ENCODE measurements at regions not wholly inside any gene's neighbourhood (a gene's known extent, or its start where the extent isn't known, plus 50 kb on each side); places are given as distances from the start of the nearest gene placed in this dataset.

DNA sequence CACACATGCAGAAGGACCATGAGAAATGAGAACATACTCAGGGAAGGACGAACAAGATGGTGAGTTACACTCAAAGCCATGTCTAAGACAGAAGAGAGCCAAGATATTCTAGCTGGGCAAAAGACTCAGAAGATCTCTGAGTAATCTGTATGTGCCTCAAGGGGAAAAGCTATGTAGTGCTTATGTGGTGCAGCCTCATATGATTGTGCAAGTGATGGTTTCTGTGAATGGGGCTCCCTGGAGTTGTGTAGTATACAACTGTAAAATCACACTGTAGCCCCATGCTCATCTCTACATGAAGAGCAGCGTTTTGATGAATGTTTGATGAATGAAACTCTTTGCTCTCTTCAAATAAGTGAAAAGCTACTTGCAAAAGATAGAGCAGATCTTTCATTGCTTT, 57.5 kb downstream of the OSR1 start:
- intact Hi-C loops (cut with DNase I), result no loop called here
- DNase-seq (ENCODE audit: low spot score), result no peak

- intact Hi-C loops (cut with DNase I), result no loop called here
- no peak for DNase-seq (ENCODE audit: low spot score)
Observed at GRCh38 chr2:19299522-19299921, 58.9 kb downstream of the OSR1 start.

GRCh38 chr2:19299032-19299431, 59.4 kb downstream of the OSR1 start:
- intact Hi-C loops (cut with DNase I), result no loop called here
- no peak for DNase-seq (ENCODE audit: low spot score)

GRCh38 chr2:19297716-19298115, 60.7 kb downstream of the OSR1 start:
- no peak for DNase-seq (ENCODE audit: low spot score)
- intact Hi-C loops (cut with DNase I), result no loop called here

GRCh38 chr2:19295998-19296502, 62.4 kb downstream of the OSR1 start:
- DNase-seq (ENCODE audit: low spot score), result no peak
- intact Hi-C loops (cut with DNase I), result no loop called here

GRCh38 chr2:19292007-19292406, 66.4 kb downstream of the OSR1 start:
- intact Hi-C loops (cut with DNase I), result no loop called here
- no peak for DNase-seq (ENCODE audit: low spot score)

DNA sequence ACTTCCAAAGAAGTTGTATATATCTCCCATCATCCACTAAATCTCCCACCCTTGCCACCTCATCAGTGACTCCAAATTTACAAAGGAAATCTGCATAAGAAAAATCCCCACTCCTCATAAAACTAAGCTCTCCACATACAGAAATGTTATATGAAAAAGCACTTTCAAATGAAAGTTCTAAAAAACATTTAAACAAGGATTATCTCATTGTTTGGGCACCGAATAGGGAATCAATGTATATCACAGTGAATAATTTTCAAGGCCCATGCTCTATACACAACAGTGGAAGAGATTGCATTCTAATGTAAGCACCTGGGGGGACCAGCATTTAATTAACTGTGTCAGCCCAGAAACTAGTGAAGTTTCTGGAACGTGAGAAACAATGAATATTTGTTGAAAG, 70.1 kb downstream of the OSR1 start:
- intact Hi-C loops (cut with DNase I), result no loop called here
- no peak for DNase-seq (ENCODE audit: low spot score)

GRCh38 chr2:19287324-19287723, 71.1 kb downstream of the OSR1 start:
- DNase-seq (ENCODE audit: low spot score), result no peak
- intact Hi-C loops (cut with DNase I), result no loop called here

- no peak for DNase-seq (ENCODE audit: low spot score)
- intact Hi-C loops (cut with DNase I), result no loop called here
Observed at GRCh38 chr2:19282305-19282704, 76.1 kb downstream of the OSR1 start.

DNA sequence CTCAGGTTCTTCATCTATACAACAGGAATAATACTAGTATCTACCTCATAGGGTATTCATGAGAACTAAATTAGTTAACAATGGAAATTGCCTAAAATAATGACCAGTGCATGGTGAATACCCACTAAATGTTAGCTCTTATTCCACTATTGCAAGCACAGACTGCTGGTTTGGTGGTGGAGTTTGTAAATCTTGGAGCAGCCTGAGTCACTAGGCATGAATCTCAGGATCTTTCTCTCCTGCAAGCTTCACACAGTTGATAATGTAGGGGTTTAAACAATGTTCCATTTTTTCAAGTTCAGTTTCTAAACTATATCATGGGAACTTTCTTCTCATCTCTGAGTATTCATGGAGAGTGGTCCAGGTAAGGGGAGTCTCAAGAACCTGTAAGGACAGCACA, 84.0 kb downstream of the OSR1 start:
- DNase-seq (ENCODE audit: low spot score), result no peak
- intact Hi-C loops (cut with DNase I), result no loop called here

DNA sequence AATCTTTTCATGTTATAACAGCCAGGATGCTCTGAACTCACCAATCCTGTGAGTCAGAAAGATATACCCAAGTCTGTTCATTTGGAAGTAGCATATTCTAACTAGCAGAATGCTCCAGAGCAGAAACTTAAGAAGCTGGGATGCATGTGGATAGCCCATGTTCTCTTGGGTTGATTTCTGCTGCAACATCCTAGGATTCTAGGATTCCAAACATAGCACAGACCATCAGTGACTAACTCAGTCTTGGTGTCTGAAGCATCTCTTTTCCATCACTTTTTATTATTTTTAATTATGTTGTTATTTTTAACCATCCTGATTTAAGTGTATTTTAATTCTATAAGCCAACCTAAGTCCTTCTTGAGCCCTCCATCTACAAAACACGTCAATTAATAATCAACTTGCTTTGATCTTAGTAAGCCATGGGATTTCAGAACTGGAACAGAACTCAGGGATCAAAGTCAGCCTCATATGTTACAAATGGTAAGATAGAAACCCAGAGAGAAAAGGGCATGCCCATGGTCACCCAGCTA, 85.4 kb downstream of the OSR1 start:
- no peak for DNase-seq (ENCODE audit: low spot score)
- intact Hi-C loops (cut with DNase I), result no loop called here

DNA sequence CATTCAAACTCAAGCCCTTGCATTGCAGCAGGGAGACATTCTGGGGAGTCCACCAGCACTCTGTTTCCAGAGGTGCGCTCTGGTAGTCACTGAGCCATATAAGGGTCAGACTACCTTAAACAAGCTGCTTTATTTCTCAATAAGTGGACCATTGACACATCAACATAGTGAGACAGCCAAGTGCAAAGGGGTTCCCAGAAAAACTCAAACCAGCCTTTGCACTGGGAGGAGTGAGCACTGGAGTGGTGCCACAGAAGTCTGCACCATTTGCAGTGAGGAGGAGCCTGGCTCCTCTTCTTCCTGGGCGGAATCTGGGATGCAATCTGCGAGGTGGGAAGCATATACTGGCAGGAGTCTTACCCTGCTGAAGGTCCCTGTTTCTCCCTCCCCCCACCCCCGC, 86.4 kb downstream of the OSR1 start:
- no peak for DNase-seq (ENCODE audit: low spot score)
- intact Hi-C loops (cut with DNase I), result no loop called here

DNA sequence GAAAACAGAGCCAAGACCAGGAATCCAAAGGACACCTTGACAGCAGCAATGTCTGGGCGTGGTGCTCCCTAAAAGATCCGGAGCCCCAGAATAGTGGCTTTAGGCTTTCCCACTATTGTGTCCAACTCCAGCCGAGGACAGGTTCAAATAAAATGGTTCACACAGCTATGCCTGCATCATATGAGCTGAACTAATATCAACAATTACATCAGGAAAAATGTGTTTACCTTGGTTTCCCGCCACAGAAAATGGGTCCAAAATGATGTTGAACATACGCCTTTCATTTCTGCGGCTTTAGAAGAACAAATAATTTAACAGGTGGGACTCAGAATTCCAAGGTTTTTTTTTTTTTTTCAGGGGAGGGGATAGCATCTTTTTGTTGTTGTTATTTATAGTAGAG, 93.6 kb downstream of the OSR1 start:
- no peak for DNase-seq (ENCODE audit: low spot score)
- intact Hi-C loops (cut with DNase I), result no loop called here

- no peak for DNase-seq (ENCODE audit: low spot score)
- intact Hi-C loops (cut with DNase I), result no loop called here
Observed at GRCh38 chr2:19262150-19262549, 96.3 kb downstream of the OSR1 start.

DNA sequence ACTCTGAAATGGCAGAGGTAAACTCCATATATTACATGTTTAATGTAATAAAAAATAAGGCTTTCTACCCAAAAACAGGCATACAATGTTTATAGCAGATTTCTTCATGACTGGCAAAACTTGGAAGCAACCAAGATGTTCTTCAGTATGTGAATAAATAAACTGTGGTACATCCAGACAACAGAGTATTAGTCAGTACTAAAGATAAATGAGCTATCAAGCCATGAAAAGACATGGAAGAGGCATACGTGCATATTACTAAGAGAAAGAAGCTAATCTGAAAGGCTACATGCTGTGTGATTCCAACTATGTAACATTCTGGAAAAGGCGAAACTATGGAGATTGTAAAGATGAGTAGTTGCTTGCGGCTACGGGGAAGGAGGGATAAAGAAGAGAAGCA, 97.4 kb downstream of the OSR1 start:
- no peak for DNase-seq (ENCODE audit: low spot score)
- intact Hi-C loops (cut with DNase I), result no loop called here

DNA sequence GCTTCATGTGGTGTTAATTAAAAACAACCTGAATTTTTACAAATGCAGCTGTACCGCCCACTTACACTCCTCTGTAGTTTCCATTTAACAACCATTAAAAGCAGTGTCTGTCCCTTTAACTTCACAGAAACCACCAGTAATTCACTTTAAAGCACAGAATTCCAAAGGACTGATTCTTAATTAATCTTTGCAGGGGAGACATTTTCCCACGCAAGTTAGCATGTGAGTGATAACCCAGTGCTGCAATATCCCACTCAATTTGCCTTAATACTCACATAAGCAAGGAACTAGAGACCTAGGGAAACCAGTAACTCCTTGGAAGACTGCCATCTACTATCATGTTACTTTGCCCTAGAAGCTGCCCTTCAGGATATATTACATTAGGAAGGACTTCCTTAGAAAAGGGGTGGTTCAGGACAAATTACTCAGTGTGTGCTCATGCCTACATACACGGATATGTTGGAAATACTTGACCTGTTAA, 102.3 kb downstream of the OSR1 start:
- no peak for DNase-seq (ENCODE audit: low spot score)
- intact Hi-C loops (cut with DNase I), result no loop called here

- no peak for DNase-seq (ENCODE audit: low spot score)
- intact Hi-C loops (cut with DNase I), result no loop called here
Observed at GRCh38 chr2:19255481-19255880, 102.9 kb downstream of the OSR1 start.

DNA sequence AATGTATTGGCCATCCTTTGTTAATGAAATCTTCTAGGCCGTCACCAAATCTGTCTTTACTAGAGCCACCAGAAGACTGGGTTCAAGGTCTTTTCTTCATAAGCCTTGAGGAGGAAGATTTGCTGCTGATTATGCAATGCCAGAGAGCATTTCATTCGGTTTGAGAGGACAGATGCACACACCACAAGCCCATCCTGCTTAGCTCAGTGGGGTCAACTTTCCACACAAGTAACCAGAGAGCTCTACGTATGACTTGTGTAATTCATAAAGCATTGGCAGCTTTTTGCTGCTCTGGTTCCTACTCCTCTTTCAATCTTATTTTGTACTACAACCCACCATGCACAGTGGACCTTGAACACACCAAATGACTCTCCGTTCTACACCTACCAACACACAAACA, 106.9 kb downstream of the OSR1 start:
- DNase-seq (ENCODE audit: low spot score), result no peak
- intact Hi-C loops (cut with DNase I), result no loop called here

GRCh38 chr2:19250906-19251305, 107.5 kb downstream of the OSR1 start:
- intact Hi-C loops (cut with DNase I), result no loop called here
- no peak for DNase-seq (ENCODE audit: low spot score)

DNA sequence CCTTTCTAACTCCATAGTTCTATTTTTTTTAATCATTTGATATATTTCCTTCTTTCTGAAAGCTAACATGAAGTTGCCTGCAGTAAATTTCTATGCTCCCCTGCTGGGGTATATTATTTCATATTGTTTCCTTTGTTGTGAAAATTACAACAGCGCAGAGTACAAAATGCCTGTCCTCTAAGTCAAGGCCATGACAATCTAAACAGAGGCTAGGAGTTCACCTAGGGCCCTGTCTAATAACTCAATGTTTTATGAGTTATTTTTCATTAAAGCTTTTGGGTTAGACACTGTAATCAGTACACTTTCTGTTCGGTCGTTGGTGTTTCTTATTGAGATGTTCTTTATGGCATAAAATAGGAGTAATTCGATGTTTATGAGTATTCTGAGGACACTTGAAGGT, 111.2 kb downstream of the OSR1 start:
- intact Hi-C loops (cut with DNase I), result no loop called here
- DNase-seq (ENCODE audit: low spot score), result no peak

DNA sequence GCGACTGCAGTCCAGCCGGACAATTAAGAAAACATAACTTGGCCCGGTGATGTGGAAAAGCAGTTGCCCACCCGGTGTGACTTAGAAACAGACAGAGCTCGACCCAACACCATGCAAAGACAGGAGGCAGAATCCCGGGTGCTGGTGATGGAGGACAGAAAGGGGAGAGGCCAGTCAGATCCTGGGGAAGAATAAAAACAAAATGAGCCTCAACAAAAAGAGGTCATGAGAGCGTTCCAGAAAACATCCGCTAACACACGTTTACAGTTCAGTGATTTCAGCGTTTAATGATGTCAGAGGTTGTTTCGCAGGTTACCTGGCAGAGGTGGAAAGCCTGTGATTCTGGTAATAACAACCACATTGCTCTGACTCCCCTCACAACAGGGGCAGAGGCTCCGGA, 111.9 kb downstream of the OSR1 start:
- no peak for DNase-seq (ENCODE audit: low spot score)
- intact Hi-C loops (cut with DNase I), result no loop called here
